GM21576 (cell line): ENCODE measurements at regions not wholly inside any gene's neighbourhood (a gene's known extent, or its start where the extent isn't known, plus 50 kb on each side); places are given as distances from the start of the nearest gene placed in this dataset.

Experiments
- ATAC-seq: cut with Tn5 transposase; IDR thresholded peaks from one replicate; pipeline ENCODE4 v1.9.1; 2021; ENCODE audit warnings: mild to moderate bottlenecking, moderate library complexity; ENCODE audit not compliant: unreplicated experiment

DNA sequence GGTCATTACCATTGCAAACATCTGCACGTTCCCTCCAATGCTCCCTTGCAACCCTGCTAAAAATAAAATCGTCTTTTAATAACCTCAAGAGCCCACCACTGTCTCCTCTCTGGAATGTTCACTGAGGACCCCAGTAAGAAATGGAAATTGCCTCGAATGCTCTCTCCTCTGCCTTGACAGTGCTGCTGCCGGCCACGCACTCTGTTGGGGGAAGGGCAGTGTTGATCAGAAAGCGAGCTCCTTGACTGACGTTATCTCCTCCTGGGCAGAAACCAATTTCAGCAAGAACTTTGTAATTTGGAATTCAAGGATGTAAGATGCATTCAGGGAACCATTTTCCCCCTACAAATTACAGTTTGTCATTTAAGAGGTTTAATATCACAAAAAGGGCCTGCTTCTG is 718.5 kb downstream of the UQCRFS1 start:
- no peak for ATAC-seq

DNA sequence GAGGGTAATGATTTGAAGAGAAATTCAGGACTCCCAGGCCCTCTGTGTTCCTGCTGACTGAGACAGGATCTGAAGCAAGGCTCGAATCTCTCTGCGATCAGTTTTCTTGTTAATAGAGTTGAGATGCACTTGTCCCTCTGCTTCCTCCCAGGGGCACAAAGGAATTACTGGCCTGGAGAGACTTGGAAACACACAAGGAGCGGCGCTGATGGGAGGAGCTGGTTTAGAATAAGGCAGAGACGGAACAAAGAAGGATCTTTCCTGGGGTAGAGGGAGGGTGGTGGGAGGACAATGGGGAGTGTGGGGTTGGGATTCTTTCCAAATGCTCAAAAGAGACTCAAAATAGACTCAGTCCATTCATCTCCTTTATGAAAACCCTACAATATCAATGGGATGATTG is 719.1 kb downstream of the UQCRFS1 start:
- no peak for ATAC-seq

GRCh38 chr19:28492621-28493020 is 720.3 kb downstream of the UQCRFS1 start:
- no peak for ATAC-seq

DNA sequence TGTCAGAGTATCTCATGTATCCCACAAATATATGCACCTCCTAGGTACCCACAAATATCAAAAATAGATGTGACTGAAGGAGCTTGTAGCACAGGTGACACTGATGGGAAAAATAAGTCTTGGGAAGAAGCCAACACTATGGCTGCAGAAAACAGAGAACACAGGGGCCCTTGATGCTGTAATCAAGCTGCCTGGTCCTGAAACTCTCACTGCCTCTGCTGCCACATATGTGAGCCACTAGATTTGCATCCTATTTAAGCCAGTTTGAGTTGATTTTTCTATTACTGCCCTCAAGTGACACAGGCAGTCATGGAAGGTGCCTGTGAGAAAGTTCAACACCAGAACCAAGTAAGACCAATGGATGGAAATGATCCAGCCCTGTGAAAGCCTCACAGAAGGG is 720.8 kb downstream of the UQCRFS1 start:
- no peak for ATAC-seq

GRCh38 chr19:28489776-28490175 is 723.2 kb downstream of the UQCRFS1 start:
- ATAC-seq: no peak

DNA sequence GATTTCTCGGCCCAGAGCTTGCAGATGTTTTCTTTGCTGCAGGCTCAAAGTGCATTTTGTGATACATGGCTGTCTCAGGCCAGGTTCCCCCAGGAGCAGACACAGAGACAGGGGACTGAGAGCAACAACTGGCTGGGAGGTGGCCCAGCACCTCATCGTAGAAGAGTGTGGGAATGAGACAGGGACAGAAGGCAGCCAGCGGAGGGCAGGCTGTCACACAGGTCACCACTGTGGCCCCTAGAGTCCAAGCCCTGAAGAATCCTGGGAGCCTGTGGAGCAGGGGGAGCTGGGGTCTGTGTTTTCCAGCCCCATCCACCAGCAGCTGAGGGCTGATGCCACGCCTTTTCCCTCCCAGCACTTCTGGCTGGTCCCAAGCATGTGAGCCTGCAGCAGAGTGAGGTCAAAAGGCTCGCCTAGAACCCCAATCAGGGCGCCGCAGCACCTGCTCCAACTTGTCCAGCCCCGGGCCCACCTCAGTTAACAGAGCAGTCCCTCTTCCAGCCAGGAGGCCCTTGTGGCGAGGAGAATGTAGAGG is 723.8 kb downstream of the UQCRFS1 start:
- no peak for ATAC-seq

DNA sequence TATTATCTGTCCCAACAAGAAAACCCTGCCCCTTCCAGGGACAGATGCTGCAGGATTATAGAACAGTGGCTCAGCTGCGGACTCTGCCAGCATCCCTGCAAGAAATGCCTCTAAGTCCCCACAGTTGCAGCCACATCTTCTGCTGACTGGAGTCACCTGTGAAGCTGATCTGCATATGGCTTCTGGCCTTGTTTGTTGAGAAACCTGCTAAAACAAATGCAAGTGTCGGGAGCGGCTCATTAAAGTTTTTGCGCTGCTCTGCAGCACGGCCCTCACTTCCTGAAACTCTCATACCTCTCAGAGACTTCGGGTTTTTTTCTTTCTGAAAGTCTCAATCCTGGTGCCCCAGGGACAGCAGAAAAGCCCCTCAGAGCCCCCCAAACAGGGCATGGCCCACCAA is 725.0 kb downstream of the UQCRFS1 start:
- ATAC-seq: no peak

GRCh38 chr19:28486926-28487325 is 726.0 kb downstream of the UQCRFS1 start:
- ATAC-seq: no peak

DNA sequence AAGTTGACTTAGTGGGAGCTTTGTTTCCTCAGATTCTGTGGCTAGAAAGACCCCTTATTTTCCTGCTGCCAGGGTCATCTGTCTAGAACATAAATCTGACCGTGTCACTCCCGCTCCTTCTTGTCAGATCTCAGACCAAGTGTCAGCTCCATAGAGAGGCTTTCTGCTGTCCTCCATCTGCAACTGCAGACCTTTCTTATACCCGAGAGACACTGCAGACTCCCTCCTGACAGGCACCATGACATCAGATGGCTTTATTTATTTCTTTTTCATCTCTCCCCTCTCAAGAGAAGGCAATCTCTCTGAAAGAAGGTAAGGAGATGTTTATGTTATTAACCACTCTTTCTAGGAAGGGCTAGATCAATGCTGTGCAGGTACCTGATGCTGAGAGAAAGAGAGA is 726.5 kb downstream of the UQCRFS1 start:
- no peak for ATAC-seq

DNA sequence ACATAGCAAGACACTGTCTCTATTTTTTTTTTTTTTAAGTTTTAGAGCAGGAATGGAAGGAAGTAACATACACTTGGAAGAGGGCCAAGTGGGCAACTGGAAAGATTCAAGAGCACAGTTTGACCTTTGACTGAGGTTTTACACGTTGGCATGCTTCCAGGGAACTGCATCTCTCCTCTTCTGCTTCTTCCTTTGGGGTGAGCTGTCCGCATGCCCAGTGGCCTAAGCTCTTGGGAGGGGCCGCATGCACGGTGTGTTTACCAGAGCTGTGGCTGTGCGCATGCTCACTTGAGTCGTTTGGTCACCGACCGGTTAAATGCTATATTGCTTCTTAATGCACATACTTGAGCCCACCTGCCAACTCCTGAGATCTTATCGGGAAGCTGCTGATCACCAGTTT is 727.7 kb downstream of the UQCRFS1 start:
- ATAC-seq: no peak

DNA sequence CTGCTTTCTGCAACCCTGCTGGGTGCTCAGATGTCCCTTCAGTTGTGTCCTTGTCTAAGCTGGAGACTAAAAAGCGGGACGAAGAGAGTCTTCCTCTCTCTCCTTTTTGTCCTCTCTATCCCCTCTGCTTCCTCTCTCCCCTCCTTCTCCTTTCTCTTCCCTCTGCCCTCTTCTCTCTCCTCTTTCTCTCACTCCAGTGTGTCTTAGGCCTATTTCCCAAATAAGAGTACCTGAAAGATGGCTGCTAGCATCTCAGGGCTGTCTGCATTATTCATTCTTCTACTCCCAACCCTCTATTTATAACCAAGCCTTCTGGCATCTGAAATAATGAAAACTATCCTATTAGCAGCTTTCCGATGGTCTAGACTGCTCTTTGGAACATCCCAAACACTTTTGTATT is 729.8 kb downstream of the UQCRFS1 start:
- ATAC-seq: no peak

GRCh38 chr19:28482221-28482620 is 730.7 kb downstream of the UQCRFS1 start:
- ATAC-seq: no peak

DNA sequence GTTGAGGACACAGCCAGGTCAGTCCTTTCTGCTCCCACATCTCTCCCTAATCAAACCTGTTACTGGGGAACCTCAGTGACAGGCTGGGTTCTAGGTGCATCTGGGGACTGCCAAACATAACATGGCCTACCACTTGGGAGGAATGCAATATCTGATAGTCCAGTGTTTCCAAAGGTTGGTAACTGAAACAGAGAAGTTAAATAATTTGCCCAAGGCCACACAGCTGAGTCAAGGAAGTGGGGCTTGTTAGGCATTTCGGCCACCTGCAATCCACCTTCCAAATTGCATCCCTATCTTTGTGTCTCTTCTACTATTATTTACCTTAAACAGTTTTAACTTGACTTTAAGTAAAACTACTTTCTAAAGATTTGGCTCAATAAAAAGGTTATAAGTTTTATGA is 731.3 kb downstream of the UQCRFS1 start:
- ATAC-seq: no peak

- no peak for ATAC-seq
These were observed 737.4 kb downstream of the UQCRFS1 start for GRCh38 chr19:28475525-28475924.

- ATAC-seq: no peak
These were observed 740.1 kb downstream of the UQCRFS1 start for GRCh38 chr19:28472843-28473242.

- ATAC-seq: no peak
These were observed 741.0 kb downstream of the UQCRFS1 start for GRCh38 chr19:28471731-28472510.

DNA sequence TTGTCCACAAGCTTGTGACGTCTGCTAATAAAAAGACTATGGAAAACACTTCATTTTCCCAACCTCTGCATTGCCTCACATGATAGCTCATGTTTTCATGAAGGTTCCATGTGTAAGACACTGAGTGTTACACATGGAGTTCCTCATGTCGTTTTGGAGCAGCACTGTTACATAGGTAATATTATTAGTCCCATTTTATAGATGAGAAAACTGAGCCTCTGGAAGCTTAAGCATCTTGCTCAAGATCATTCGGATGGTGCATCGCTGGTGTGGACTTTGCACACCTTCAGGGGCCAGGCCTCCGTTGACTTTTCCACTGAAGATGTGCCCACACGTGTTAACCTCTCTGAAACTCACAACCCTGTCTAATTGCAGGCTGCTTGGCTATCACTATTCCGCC is 743.4 kb downstream of the UQCRFS1 start:
- no peak for ATAC-seq

DNA sequence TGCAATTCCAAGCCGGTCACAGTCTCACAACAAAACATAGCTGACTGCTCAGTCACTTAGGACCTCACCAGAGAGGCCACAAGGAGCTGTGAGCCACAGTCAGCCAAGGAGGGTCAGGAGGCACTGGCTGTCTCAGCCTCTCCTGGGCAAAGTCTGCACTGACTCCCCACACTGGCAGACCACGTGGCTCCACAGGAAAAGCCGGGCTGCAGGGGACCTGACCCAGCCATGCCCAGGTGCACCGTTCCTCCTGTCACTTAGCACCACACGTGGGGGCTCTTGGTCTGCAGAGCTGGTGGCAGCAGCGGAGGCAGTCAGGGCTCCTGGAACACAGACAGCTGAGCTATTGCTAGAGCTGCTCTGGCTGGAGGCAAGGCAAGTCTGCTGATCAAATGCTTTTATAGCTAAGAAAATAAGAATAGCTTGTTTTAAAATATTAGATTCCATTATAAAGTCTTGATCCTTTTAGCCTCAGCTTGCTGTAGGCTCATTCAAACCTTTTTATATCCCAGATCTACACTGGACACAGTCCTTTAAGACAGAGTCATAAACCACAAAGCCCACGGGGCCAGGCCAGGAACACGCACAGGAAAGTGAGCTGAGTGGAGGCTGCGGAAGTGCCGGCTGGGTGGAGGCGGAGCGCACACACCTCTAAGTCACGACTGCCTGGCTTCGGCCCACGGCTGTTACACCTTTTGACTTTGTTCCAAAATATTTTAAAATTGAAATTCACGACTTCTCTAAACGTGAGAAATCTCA is 744.1 kb downstream of the UQCRFS1 start:
- no peak for ATAC-seq

DNA sequence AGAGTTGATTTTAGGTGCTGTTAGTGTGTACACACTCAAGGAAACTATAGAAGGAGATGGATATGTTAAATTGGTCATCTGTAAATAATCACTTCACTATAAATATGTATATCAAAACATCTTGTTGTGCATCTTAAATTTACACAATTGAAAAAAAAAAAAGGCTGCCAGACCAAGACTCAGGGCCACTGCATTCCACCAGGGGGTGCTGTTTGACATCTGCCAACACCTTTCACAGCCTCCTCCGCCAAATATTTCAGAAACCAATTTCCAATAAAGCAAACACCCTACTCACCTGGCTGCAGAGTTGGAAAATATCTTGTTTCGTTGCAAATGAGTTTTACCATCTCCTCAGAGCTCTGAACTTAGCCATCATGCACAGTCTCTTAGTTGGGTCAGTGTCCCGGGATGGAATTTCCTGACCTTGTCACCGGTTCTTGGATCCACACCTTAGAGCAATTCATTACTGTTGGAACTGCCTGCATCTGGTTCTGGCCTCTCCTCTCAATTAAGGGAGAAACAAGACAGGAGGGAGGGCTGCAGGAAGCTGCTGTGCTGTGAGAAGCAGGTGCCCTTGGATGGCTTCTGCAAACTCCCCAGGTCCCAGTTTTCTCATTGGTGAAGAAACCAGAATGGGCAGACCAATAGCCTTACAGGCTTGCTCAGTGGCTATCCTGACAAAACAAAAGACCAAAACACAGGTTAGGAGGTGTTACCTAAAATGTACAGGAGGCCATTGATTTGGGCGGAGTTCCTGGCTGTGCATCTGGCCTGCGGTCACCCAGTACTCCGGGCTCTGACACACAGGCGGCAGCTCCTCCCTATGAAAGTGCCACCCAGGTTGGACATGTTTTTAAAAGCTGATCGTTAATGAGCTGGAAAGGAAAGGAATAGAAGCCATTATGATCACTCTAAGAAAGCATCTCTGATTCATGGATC is 746.6 kb downstream of the UQCRFS1 start:
- ATAC-seq: no peak

GRCh38 chr19:28465371-28466086 is 747.4 kb downstream of the UQCRFS1 start:
- ATAC-seq: no peak
